ENCODE measurements at regions not wholly inside any gene's neighbourhood (a gene's known extent, or its start where the extent isn't known, plus 50 kb on each side); places are given as distances from the start of the nearest gene placed in this dataset.

- no peak overlapping the region for H3K4me3 ChIP-seq (ENCODE audit: low read depth, low read length)
- no peaks in the 10 kb centered on the region for H3K36me3 ChIP-seq (ENCODE audit: control insufficient read depth in 2 of 2, insufficient read depth in 1 of 2, low read length in 2 of 2)
- H3K9me3 ChIP-seq (ENCODE audit: control insufficient read depth, insufficient read depth, low read depth, low read length), result no peaks in the 10 kb centered on the region
- ChIA-PET CTCF (interaction anchor here (0.7 kb wide), 1 partner anchor 995 kb away, joined by 3 read pairs; no protein-coding TSS in a partner anchor), POLR2A (no interaction called here)
- TF ChIP-seq ZNF37A (tag by site-specific recombination; IDR thresholded peaks at IDR 0.05), result no peak
- no peak for TF ChIP-seq REPIN1 (tag by site-specific recombination; IDR thresholded peaks at IDR 0.05; ENCODE audit: low read depth)
- H3K4me1 ChIP-seq (ENCODE audit: control insufficient read depth, insufficient read depth, low read length), result no peaks in the 10 kb centered on the region
- H3K27ac ChIP-seq (ENCODE audit: extremely low read depth, low read depth, low read length), result no peak overlapping the region
These were observed 269.0 kb upstream of the MPDZ start for GRCh38 chr9:13548535-13548934.

GRCh38 chr9:13535141-13535540 is 255.6 kb upstream of the MPDZ start:
- ChIA-PET CTCF (no interaction called here), POLR2A (no interaction called here)
- H3K9me3 ChIP-seq (ENCODE audit: control insufficient read depth, insufficient read depth, low read depth, low read length), result no peaks in the 10 kb centered on the region
- no peak for TF ChIP-seq ZNF670 (tag by site-specific recombination; IDR thresholded peaks at IDR 0.05; ENCODE audit: low read depth)
- TF ChIP-seq OSR2 (tag by site-specific recombination; IDR thresholded peaks at IDR 0.05), result no peak
- no peak for TF ChIP-seq ZNF596 (tag by site-specific recombination; IDR thresholded peaks at IDR 0.05)
- no peak for TF ChIP-seq ZFP37 (tag by site-specific recombination; IDR thresholded peaks at IDR 0.05)
- TF ChIP-seq ZNF292 (tag by site-specific recombination; IDR thresholded peaks at IDR 0.05; ENCODE audit: borderline replicate concordance, low read depth), result no peak
- TF ChIP-seq ZNF513 (tag by site-specific recombination; IDR thresholded peaks at IDR 0.05), result no peak
- no peaks in the 10 kb centered on the region; the same call in 1 of the 2 replicates for H3K4me1 ChIP-seq (ENCODE audit: control insufficient read depth, insufficient read depth, low read length)
- no peak overlapping the region for H3K4me3 ChIP-seq (ENCODE audit: low read depth, low read length)
- H3K36me3 ChIP-seq (ENCODE audit: control insufficient read depth in 2 of 2, insufficient read depth in 1 of 2, low read length in 2 of 2), result no peaks in the 10 kb centered on the region
- no peak overlapping the region for H3K27ac ChIP-seq (ENCODE audit: extremely low read depth, low read depth, low read length)

GRCh38 chr9:13534006-13534405 is 254.5 kb upstream of the MPDZ start:
- no peaks in the 10 kb centered on the region for H3K36me3 ChIP-seq (ENCODE audit: control insufficient read depth in 2 of 2, insufficient read depth in 1 of 2, low read length in 2 of 2)
- TF ChIP-seq ZNF324 (tag by site-specific recombination; IDR thresholded peaks at IDR 0.05) (no peak), YY2 (tag by site-specific recombination; IDR thresholded peaks at IDR 0.05) (no peak), ZNF658 (tag by site-specific recombination; IDR thresholded peaks at IDR 0.05) (no peak), GLI4 (tag by site-specific recombination; IDR thresholded peaks at IDR 0.05) (no peak), ZNF37A (tag by site-specific recombination; IDR thresholded peaks at IDR 0.05) (no peak), ZNF24 (tag by site-specific recombination; IDR thresholded peaks at IDR 0.05) (no peak), BCL11A (tag by site-specific recombination; IDR thresholded peaks at IDR 0.05; ENCODE audit: low read depth) (no peak), ZBTB48 (tag by site-specific recombination; IDR thresholded peaks at IDR 0.05) (no peak), ZNF404 (tag by site-specific recombination; IDR thresholded peaks at IDR 0.05) (no peak), KLF1 (tag by site-specific recombination; IDR thresholded peaks at IDR 0.05) (no peak), ZFP37 (tag by site-specific recombination; IDR thresholded peaks at IDR 0.05) (no peak), ZNF311 (tag by site-specific recombination; IDR thresholded peaks at IDR 0.05; ENCODE audit: borderline replicate concordance) (no peak), PRDM4 (tag by site-specific recombination; IDR thresholded peaks at IDR 0.05) (no peak), PRDM6 (tag by site-specific recombination; IDR thresholded peaks at IDR 0.05) (no peak), ZNF488 (tag by site-specific recombination; IDR thresholded peaks at IDR 0.05) (no peak), ZBTB21 (tag by site-specific recombination; IDR thresholded peaks at IDR 0.05) (no peak), TCF7L2 (IDR thresholded peaks at IDR 0.05; ENCODE audit: borderline replicate concordance, low read depth, low read length) (no peak), ZNF558 (tag by site-specific recombination; IDR thresholded peaks at IDR 0.05) (no peak), ZNF121 (tag by site-specific recombination; IDR thresholded peaks at IDR 0.05) (no peak), ZNF175 (tag by site-specific recombination; IDR thresholded peaks at IDR 0.05) (no peak)
- no peak overlapping the region for H3K27ac ChIP-seq (ENCODE audit: extremely low read depth, low read depth, low read length)
- no peaks in the 10 kb centered on the region for H3K9me3 ChIP-seq (ENCODE audit: control insufficient read depth, insufficient read depth, low read depth, low read length)
- POLR2A ChIA-PET, result no interaction called here
- H3K4me1 ChIP-seq (ENCODE audit: control insufficient read depth, insufficient read depth, low read length), result no peaks in the 10 kb centered on the region; the same call in 1 of the 2 replicates
- no peak overlapping the region for H3K4me3 ChIP-seq (ENCODE audit: low read depth, low read length)
- CTCF ChIA-PET, result no interaction called here

Measured in HEK293 (cell line).